CD4-positive, alpha-beta T cell (primary cell): ENCODE measurements at regions not wholly inside any gene's neighbourhood (a gene's known extent, or its start where the extent isn't known, plus 50 kb on each side); places are given as distances from the start of the nearest gene placed in this dataset.
A peak's percentile ranks its signal among the peaks of the same experiment; 100 is the strongest.
"Not testable (repeated sequence)": the region's sequence is repeated elsewhere in the genome, so short reads cannot be mapped to it uniquely, and the experiment has no call there.

ENCODE experiments used
- ATAC-seq: fragments of 200-7000 bp; cut with Tn5 transposase; one replicate; pipeline ENCODE4 v1.10.0; 2022; ENCODE audit warnings: mild to moderate bottlenecking; ENCODE audit not compliant: poor library complexity
- CTCF ChIA-PET: fragments of 350-600 bp; sonication (Branson Sonifier 250); formaldehyde crosslinking; loops from one replicate; lab custom pipeline; 2021; ENCODE audit warnings: antibody characterized with exemption, inconsistent platforms; lab: Charles Lee
- POLR2A ChIA-PET: fragments of 350-600 bp; sonication (Branson Sonifier 250); formaldehyde crosslinking; loops from one replicate; lab custom pipeline; 2021; ENCODE audit warnings: antibody characterized with exemption, inconsistent platforms; lab: Charles Lee
- DNase-seq, 14 experiments: peaks; one replicate each; pipeline ENCODE4 v3.0.0-alpha.2; 2013 to 2020; ENCODE audit warnings: mixed read lengths in 2 of 14
- H3K27ac ChIP-seq, 2 donors: one replicate each; pipeline versions ENCODE4 v1.5.1 to v1.7.0; 2013; ENCODE audit warnings: low read length in 2 of 2, low read depth in 1 of 2, mild to moderate bottlenecking in 1 of 2
- H3K27me3 ChIP-seq, 2 experiments: 1 replicate in 1 of 2; 2 replicates in 1 of 2; pipeline versions ENCODE4 v1.6.1 to v1.7.0; 2013; ENCODE audit warnings: low read length in 2 of 2, control low read depth in 1 of 2, mild to moderate bottlenecking in 1 of 2, moderate library complexity in 1 of 2; ENCODE audit not compliant: insufficient read depth in 2 of 2, control insufficient read depth in 1 of 2
- H3K36me3 ChIP-seq: one replicate; pipeline ENCODE4 v1.6.1; 2013; ENCODE audit warnings: low read length, control low read depth; ENCODE audit not compliant: insufficient read depth
- H3K4me1 ChIP-seq: one replicate; pipeline ENCODE4 v1.6.1; 2013; ENCODE audit warnings: low read length, control low read depth; ENCODE audit not compliant: insufficient read depth
- H3K4me3 ChIP-seq: one replicate; pipeline ENCODE4 v1.5.1; 2013; ENCODE audit warnings: mild to moderate bottlenecking, low read length, moderate library complexity
- H3K9me3 ChIP-seq, 2 experiments: 1 replicate in 1 of 2; 2 replicates in 1 of 2; pipeline versions ENCODE4 v1.6.1 to v1.7.0; 2013; ENCODE audit warnings: low read length in 2 of 2, mild to moderate bottlenecking in 2 of 2, control low read depth in 1 of 2, moderate library complexity in 1 of 2; ENCODE audit not compliant: control insufficient read depth in 1 of 2, insufficient read depth in 1 of 2
- H3K27ac Mint-ChIP-seq: one replicate; pipeline ENCODE4 v1.8.0; 2020; ENCODE audit warnings: mixed read lengths
- H3K27me3 Mint-ChIP-seq: one replicate; pipeline ENCODE4 v1.8.0; 2021; ENCODE audit warnings: mixed read lengths
- H3K36me3 Mint-ChIP-seq: one replicate; pipeline ENCODE4 v1.8.0; 2021; ENCODE audit warnings: low read depth, mixed read lengths
- H3K4me1 Mint-ChIP-seq: one replicate; pipeline ENCODE4 v1.8.0; 2021; ENCODE audit warnings: low read depth, mixed read lengths
- H3K4me3 Mint-ChIP-seq: one replicate; pipeline ENCODE4 v1.8.0; 2020; ENCODE audit warnings: mild to moderate bottlenecking, mixed read lengths
- H3K9me3 Mint-ChIP-seq: one replicate; pipeline ENCODE4 v1.8.0; 2020; ENCODE audit warnings: mixed read lengths
- intact Hi-C, 2 experiments: fragments of 100-400 bp; cut with DNase I in 1 of 2; cut with micrococcal nuclease in 1 of 2; formaldehyde crosslinking; loops; one replicate each; pipeline versions ENCODE4 v1.15.1 to v1.9.0; 2023 to 2025; cut with DNase I, micrococcal nuclease

DNA sequence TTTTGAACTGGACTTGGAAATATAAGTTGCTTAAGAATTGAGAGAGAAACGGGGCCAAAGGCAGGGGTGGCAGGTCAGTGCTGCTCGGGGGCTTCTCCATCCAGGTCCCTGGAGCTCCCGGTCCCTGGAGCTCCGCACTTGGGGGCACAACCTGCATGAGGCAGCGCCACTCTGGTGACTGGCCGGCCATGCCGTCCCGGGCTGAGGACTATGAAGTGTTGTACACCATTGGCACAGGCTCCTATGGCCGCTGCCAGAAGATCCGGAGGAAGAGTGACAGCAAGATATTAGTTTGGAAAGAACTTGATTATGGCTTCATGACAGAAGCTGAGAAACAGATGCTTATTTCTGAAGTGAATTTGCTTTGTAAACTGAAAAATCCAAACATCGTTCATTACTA lies 76.9 kb upstream of the POTEG start:
- CTCF ChIA-PET, H3K27me3 Mint-ChIP-seq: not testable (repeated sequence)

DNA sequence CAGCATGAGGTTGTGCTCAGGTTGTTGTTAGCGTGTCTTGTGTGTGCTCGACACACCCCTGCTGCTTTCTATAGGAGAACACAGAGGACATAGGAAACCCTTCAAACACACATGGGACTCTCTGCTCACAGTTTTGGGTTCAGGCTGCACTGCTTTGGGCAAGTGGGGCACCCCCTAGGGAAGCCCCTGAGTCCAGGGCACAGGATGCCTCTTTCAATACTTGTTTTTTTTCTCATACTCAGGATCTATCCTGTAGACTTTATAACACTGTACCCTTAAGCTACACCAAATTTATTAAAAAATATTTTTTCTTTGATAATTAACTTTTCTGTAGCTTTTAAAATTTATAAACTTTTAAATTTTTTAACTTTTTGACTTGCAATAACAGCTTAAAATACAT lies 55.3 kb upstream of the POTEG start:
- H3K4me1 ChIP-seq, H3K4me1 Mint-ChIP-seq, H3K27me3 Mint-ChIP-seq, intact Hi-C loops, H3K27ac ChIP-seq, H3K27ac Mint-ChIP-seq, DNase-seq, ATAC-seq, CTCF ChIA-PET, POLR2A ChIA-PET, H3K9me3 Mint-ChIP-seq, H3K27me3 ChIP-seq, H3K36me3 Mint-ChIP-seq, H3K4me3 Mint-ChIP-seq, H3K36me3 ChIP-seq, H3K4me3 ChIP-seq, H3K9me3 ChIP-seq: not testable (repeated sequence)

More for the DNA sequence above, 76.9 kb upstream of the POTEG start:
- H3K27ac Mint-ChIP-seq, DNase-seq, H3K4me3 ChIP-seq, H3K36me3 Mint-ChIP-seq, H3K27ac ChIP-seq, H3K27me3 ChIP-seq, ATAC-seq, H3K9me3 Mint-ChIP-seq, POLR2A ChIA-PET, H3K4me1 ChIP-seq, intact Hi-C loops, H3K9me3 ChIP-seq, H3K36me3 ChIP-seq, H3K4me3 Mint-ChIP-seq, H3K4me1 Mint-ChIP-seq: not testable (repeated sequence)

DNA sequence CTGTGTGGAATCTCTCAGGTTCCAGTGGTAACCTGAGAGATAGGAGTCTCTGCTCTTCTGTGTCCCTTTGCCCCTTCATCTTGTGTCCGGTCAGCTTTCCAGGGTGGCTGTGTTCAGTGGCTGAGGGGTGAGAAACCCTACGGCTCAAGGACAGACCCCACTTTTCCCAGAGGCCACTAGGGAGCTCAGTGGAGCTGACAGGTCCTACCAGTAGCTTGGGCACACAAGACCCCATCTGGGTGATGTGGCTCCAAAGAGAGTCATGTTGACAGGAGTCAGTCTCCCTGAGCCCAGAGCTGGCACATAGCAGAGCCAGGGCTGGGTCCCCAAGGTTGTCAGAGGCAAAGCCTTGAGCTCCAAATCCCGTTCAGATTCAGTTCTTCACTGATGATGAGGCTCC lies 54.3 kb upstream of the POTEG start:
- ATAC-seq, H3K27me3 Mint-ChIP-seq, H3K27me3 ChIP-seq, H3K36me3 ChIP-seq, H3K27ac ChIP-seq, H3K27ac Mint-ChIP-seq, H3K4me3 Mint-ChIP-seq, H3K9me3 ChIP-seq, DNase-seq, H3K4me1 Mint-ChIP-seq, intact Hi-C loops, POLR2A ChIA-PET, H3K9me3 Mint-ChIP-seq, H3K4me1 ChIP-seq, CTCF ChIA-PET, H3K4me3 ChIP-seq, H3K36me3 Mint-ChIP-seq: not testable (repeated sequence)

DNA sequence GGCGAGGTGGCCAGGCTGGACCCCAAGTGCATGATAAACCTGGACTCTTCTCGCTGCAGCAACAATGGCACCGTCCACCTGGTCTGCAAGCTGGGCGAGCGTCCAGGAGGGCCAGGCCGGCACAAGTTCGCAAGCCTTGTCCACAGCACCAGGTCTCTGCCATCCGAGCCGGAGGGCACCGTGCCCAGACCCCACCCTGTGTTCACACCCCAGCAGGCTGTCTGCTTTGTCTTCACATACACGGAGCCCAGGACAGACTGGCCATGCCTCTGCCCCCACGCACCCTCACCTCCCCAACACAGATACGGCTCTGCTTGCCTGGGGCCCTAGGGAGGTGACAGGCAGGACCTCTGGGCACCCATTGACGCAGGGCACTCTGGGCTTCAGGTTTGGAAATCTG lies 53.5 kb upstream of the POTEG start:
- CTCF ChIA-PET, H3K27me3 ChIP-seq, H3K36me3 Mint-ChIP-seq, H3K9me3 Mint-ChIP-seq, POLR2A ChIA-PET, H3K9me3 ChIP-seq, DNase-seq, H3K27ac Mint-ChIP-seq, H3K36me3 ChIP-seq, H3K27ac ChIP-seq, H3K4me3 Mint-ChIP-seq, H3K27me3 Mint-ChIP-seq, H3K4me3 ChIP-seq, H3K4me1 Mint-ChIP-seq, H3K4me1 ChIP-seq, ATAC-seq, intact Hi-C loops: not testable (repeated sequence)

DNA sequence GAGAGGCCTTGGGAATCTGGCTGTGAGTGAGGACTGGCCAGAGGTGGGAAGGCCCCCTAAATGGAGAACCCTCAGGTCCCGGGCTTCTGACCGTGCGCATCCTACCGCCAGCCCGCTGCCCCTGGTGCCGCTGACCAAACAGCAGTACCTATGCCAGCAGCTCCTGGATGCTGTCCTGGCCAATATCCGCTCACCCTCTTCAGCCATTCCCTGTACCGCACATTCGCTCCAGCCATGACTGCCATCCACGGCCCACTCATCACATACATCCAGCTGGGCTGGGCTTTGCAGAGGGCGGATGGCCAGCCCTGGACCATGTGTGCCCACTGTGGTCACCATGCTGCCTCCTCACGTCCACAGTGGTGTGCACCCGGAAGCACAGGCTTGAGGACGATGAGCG lies 53.1 kb upstream of the POTEG start:
- H3K36me3 ChIP-seq, H3K27ac ChIP-seq, H3K4me3 ChIP-seq, H3K27me3 Mint-ChIP-seq, H3K4me3 Mint-ChIP-seq, H3K4me1 Mint-ChIP-seq, H3K9me3 Mint-ChIP-seq, H3K27ac Mint-ChIP-seq, H3K27me3 ChIP-seq, POLR2A ChIA-PET, H3K9me3 ChIP-seq, H3K4me1 ChIP-seq, CTCF ChIA-PET, intact Hi-C loops, ATAC-seq, H3K36me3 Mint-ChIP-seq: not testable (repeated sequence)
- DNase-seq, result peak in 1 of 14 experiments; percentile 34

DNA sequence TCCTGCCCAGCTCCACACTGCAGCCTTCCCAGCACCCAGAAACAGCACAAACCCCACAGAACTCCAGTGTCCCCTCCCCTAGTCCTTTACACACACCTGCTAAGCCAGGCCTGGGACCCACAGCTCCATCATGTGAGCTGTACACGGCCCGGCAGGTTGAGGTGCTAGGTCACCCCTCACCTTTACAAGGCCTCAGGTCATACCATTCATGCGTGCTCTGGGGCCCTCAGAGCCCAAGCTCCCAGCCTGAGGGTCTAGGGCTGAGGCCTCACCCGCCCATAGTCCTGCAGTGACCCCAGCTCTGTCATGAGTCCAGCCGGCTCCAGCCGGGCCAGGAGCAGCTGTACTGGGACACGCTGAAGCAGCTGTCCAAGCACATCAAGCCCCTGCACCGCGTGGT lies 51.2 kb upstream of the POTEG start:
- POLR2A ChIA-PET, CTCF ChIA-PET, H3K27me3 ChIP-seq, H3K36me3 Mint-ChIP-seq, H3K36me3 ChIP-seq, intact Hi-C loops, H3K9me3 ChIP-seq, H3K27me3 Mint-ChIP-seq, H3K4me1 ChIP-seq, H3K4me3 ChIP-seq, H3K27ac ChIP-seq, H3K4me1 Mint-ChIP-seq, H3K27ac Mint-ChIP-seq, ATAC-seq, H3K9me3 Mint-ChIP-seq, H3K4me3 Mint-ChIP-seq: not testable (repeated sequence)
- peak in 1 of 14 experiments; percentile 19 for DNase-seq
